ENCODE measurements at regions not wholly inside any gene's neighbourhood (a gene's known extent, or its start where the extent isn't known, plus 50 kb on each side); places are given as distances from the start of the nearest gene placed in this dataset.
"Not testable (repeated sequence)": the region's sequence is repeated elsewhere in the genome, so short reads cannot be mapped to it uniquely, and the experiment has no call there.

DNA sequence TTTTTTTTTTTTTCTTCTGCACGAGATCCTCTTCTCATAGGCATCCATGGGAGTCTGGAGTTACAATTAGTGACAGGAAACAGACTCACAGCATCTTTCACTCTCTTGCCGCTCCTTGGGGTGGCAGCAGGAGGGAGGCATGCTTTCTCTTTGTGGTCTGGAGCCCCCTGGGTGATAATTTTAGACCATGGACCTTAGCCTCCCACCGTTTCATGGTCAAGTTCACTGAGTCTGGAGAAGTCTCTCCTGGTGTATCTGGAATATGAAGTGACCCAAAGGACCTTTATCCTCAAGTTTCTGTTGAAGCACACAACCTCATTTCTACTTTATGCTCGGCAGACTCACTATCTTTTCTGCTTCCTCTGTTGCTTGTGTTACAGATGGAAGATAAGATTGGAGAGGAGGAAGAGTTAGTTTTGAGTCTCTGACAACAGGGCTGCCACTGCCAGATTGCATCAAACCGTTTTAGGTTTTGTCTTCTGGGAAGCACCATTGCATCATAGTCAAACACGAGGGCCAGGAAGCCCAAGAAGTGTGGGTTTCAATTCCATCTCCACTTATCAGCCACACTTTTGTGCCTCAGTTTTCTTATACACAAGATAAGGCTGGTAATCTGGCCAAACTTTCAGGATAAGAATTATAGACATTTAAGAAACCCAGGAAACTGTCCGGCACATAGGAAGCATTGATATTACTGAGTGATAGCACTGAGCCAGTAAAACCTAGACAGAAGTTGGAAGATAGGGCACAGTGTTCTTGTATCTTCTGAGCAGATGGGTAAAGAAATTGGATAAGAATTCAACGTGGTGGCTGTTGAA is 62.3 kb downstream of the ADCYAP1 start:
- no peak for DNase-seq (ENCODE audit: low spot score)
- Histone ChIP-seq H3K27ac (ENCODE audit: low read depth in 1 of 2, low read length in 2 of 2) (no peak overlapping the region), H3K9ac (ENCODE audit: low read depth in 1 of 2, low read length in 2 of 2) (no peak overlapping the region), H3K4me1 (ENCODE audit: control insufficient read depth in 4 of 4, insufficient read depth in 4 of 4, low read length in 3 of 4) (no peaks in the 10 kb centered on the region), H3K4me3 (ENCODE audit: low read depth in 1 of 3, low read length in 3 of 3) (no peak overlapping the region), H3K36me3 (ENCODE audit: control insufficient read depth in 4 of 4, insufficient read depth in 3 of 4, low read depth in 1 of 4, low read length in 3 of 4) (no peaks in the 10 kb centered on the region), H3K9me3 (ENCODE audit: control insufficient read depth in 4 of 4, low read length in 3 of 4) (no peaks in the 10 kb centered on the region), H3K27me3 (ENCODE audit: control insufficient read depth in 4 of 4, insufficient read depth in 4 of 4, low read length in 3 of 4) (peaks cover 0 to 7% (median 0%) of the 10 kb centered on the region in 4 donors)
- TF ChIP-seq, protein P1, sequence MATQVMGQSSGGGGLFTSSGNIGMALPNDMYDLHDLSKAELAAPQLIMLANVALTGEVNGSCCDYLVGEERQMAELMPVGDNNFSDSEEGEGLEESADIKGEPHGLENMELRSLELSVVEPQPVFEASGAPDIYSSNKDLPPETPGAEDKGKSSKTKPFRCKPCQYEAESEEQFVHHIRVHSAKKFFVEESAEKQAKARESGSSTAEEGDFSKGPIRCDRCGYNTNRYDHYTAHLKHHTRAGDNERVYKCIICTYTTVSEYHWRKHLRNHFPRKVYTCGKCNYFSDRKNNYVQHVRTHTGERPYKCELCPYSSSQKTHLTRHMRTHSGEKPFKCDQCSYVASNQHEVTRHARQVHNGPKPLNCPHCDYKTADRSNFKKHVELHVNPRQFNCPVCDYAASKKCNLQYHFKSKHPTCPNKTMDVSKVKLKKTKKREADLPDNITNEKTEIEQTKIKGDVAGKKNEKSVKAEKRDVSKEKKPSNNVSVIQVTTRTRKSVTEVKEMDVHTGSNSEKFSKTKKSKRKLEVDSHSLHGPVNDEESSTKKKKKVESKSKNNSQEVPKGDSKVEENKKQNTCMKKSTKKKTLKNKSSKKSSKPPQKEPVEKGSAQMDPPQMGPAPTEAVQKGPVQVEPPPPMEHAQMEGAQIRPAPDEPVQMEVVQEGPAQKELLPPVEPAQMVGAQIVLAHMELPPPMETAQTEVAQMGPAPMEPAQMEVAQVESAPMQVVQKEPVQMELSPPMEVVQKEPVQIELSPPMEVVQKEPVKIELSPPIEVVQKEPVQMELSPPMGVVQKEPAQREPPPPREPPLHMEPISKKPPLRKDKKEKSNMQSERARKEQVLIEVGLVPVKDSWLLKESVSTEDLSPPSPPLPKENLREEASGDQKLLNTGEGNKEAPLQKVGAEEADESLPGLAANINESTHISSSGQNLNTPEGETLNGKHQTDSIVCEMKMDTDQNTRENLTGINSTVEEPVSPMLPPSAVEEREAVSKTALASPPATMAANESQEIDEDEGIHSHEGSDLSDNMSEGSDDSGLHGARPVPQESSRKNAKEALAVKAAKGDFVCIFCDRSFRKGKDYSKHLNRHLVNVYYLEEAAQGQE (IDR thresholded peaks at IDR 0.05), result no peak
- 56% methylated on average over 8 of the region's 8 CpGs for WGBS

DNA sequence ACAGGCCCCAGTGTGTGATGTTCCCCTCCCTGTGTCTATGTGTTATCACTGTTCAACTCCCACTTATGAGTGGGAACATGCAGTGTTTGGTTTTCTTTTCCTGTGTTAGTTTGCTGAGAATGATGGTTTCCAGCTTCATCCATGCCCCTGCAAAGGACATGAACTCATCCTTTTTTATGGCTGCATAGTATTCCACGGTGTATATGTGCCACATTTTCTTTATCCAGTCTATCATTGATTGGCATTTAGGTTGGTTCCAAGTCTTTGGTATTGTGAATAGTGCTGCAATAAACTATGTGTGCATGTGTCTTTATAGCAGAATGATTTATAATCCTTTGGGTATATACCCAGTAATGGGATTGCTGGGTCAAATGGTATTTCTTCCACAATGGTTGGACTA is 64.2 kb downstream of the ADCYAP1 start:
- WGBS, result 81% methylated on average over 1 of the region's 1 CpG
- not testable (repeated sequence) for H3K9ac ChIP-seq (ENCODE audit: low read depth in 1 of 2, low read length in 2 of 2); H3K27ac ChIP-seq (ENCODE audit: low read depth in 1 of 2, low read length in 2 of 2); DNase-seq (ENCODE audit: low spot score); H3K27me3 ChIP-seq (ENCODE audit: control insufficient read depth in 4 of 4, insufficient read depth in 4 of 4, low read length in 3 of 4); H3K4me3 ChIP-seq (ENCODE audit: low read depth in 1 of 3, low read length in 3 of 3); H3K36me3 ChIP-seq (ENCODE audit: control insufficient read depth in 4 of 4, insufficient read depth in 3 of 4, low read depth in 1 of 4, low read length in 3 of 4); H3K9me3 ChIP-seq (ENCODE audit: control insufficient read depth in 4 of 4, low read length in 3 of 4); H3K4me1 ChIP-seq (ENCODE audit: control insufficient read depth in 4 of 4, insufficient read depth in 4 of 4, low read length in 3 of 4)

DNA sequence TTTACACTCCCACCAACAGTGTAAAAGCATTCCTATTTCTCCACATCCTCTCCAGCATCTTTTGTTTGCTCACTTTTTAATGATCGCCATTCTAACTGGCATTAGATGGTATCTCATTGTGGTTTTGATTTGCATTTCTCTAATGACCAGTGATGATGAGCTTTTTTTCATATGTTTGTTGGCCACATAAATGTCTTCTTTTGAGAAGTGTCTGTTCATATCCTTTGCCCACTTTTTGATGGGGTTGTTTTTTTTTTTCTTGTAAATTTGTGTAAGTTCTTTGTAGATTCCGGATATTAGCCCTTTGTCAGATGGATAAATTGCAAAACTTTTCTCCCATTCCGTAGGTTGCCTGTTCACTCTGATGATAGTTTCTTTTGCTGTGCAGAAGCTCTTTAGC is 64.6 kb downstream of the ADCYAP1 start:
- WGBS, result 77% methylated on average over 3 of the region's 3 CpGs
- not testable (repeated sequence) for H3K4me1 ChIP-seq (ENCODE audit: control insufficient read depth in 4 of 4, insufficient read depth in 4 of 4, low read length in 3 of 4); H3K27me3 ChIP-seq (ENCODE audit: control insufficient read depth in 4 of 4, insufficient read depth in 4 of 4, low read length in 3 of 4); H3K27ac ChIP-seq (ENCODE audit: low read depth in 1 of 2, low read length in 2 of 2); H3K36me3 ChIP-seq (ENCODE audit: control insufficient read depth in 4 of 4, insufficient read depth in 3 of 4, low read depth in 1 of 4, low read length in 3 of 4); H3K9me3 ChIP-seq (ENCODE audit: control insufficient read depth in 4 of 4, low read length in 3 of 4); H3K9ac ChIP-seq (ENCODE audit: low read depth in 1 of 2, low read length in 2 of 2); H3K4me3 ChIP-seq (ENCODE audit: low read depth in 1 of 3, low read length in 3 of 3); DNase-seq (ENCODE audit: low spot score)

DNA sequence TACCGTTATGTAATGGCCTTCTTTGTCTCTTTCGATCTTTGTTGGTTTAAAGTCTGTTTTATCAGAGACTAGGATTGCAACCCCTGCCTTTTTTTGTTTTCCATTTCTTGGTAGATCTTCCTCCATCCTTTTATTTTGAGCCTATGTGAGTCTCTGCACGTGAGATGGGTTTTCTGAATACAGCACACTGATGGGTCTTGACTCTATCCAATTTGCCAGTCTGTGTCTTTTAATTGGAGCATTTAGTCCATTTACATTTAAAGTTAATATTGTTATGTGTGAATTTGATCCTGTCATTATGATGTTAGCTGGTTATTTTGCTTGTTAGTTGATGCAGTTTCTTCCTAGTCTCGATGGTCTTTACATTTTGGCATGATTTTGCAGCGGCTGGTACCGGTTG is 69.9 kb downstream of the ADCYAP1 start:
- not testable (repeated sequence) for DNase-seq (ENCODE audit: low spot score); H3K4me3 ChIP-seq (ENCODE audit: low read depth in 1 of 3, low read length in 3 of 3); H3K9me3 ChIP-seq (ENCODE audit: control insufficient read depth in 4 of 4, low read length in 3 of 4); H3K36me3 ChIP-seq (ENCODE audit: control insufficient read depth in 4 of 4, insufficient read depth in 3 of 4, low read depth in 1 of 4, low read length in 3 of 4); H3K9ac ChIP-seq (ENCODE audit: low read depth in 1 of 2, low read length in 2 of 2); H3K27ac ChIP-seq (ENCODE audit: low read depth in 1 of 2, low read length in 2 of 2); H3K4me1 ChIP-seq (ENCODE audit: control insufficient read depth in 4 of 4, insufficient read depth in 4 of 4, low read length in 3 of 4); H3K27me3 ChIP-seq (ENCODE audit: control insufficient read depth in 4 of 4, insufficient read depth in 4 of 4, low read length in 3 of 4)
- WGBS, result 80% methylated on average over 3 of the region's 6 CpGs

DNA sequence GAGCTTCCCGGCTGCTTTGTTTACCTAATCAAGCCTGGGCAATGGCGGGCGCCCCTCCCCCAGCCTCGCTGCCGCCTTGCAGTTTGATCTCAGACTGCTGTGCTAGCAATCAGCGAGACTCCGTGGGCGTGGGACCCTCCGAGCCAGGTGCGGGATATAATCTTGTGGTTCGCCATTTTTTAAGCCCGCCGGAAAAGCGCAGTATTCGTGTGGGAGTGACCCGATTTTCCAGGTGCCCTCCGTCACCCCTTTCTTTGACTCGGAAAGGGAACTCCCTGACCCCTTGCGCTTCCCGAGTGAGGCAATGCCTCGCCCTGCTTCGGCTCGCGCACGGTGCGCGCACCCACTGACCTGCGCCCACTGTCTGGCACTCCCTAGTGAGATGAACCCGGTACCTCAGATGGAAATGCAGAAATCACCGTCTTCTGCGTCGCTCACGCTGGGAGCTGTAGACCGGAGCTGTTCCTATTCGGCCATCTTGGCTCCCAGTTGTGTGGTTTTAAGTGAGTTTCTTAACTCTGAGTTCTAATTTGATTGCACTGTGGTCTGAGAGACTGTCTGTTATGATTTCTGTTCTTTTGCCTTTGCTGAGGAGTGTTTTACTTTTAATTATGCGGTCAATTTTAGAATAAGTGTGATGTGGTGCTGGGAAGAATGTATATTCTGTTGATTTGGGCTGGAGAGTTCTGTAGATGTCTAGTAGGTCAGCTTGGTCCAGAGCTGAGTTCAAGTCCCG is 71.9 kb downstream of the ADCYAP1 start:
- H3K27ac ChIP-seq (ENCODE audit: low read depth in 1 of 2, low read length in 2 of 2); DNase-seq (ENCODE audit: low spot score); H3K9me3 ChIP-seq (ENCODE audit: control insufficient read depth in 4 of 4, low read length in 3 of 4); H3K4me1 ChIP-seq (ENCODE audit: control insufficient read depth in 4 of 4, insufficient read depth in 4 of 4, low read length in 3 of 4); H3K27me3 ChIP-seq (ENCODE audit: control insufficient read depth in 4 of 4, insufficient read depth in 4 of 4, low read length in 3 of 4); H3K4me3 ChIP-seq (ENCODE audit: low read depth in 1 of 3, low read length in 3 of 3); H3K9ac ChIP-seq (ENCODE audit: low read depth in 1 of 2, low read length in 2 of 2); H3K36me3 ChIP-seq (ENCODE audit: control insufficient read depth in 4 of 4, insufficient read depth in 3 of 4, low read depth in 1 of 4, low read length in 3 of 4): not testable (repeated sequence)
- 67% methylated on average over 21 of the region's 37 CpGs for WGBS

DNA sequence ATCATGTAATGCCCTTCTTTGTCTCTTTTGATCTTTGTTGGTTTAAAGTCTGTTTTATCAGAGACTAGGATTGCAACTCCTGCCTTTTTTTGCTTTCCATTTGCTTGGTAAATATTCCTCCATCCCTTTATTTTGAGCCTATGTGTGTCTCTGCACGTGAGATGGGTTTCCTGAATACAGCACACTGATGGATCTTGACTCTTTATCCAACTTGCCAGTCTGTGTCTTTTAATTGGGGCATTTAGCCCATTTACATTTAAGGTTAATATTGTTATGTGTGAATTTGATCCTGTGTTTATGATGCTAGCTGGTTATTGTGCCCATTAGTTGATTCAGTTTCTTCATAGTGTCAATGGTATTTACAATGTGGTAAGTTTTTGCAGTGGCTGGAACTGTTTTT is 72.7 kb downstream of the ADCYAP1 start:
- not testable (repeated sequence) for H3K36me3 ChIP-seq (ENCODE audit: control insufficient read depth in 4 of 4, insufficient read depth in 3 of 4, low read depth in 1 of 4, low read length in 3 of 4); H3K27me3 ChIP-seq (ENCODE audit: control insufficient read depth in 4 of 4, insufficient read depth in 4 of 4, low read length in 3 of 4); H3K4me1 ChIP-seq (ENCODE audit: control insufficient read depth in 4 of 4, insufficient read depth in 4 of 4, low read length in 3 of 4); H3K4me3 ChIP-seq (ENCODE audit: low read depth in 1 of 3, low read length in 3 of 3); H3K27ac ChIP-seq (ENCODE audit: low read depth in 1 of 2, low read length in 2 of 2); H3K9me3 ChIP-seq (ENCODE audit: control insufficient read depth in 4 of 4, low read length in 3 of 4); H3K9ac ChIP-seq (ENCODE audit: low read depth in 1 of 2, low read length in 2 of 2); DNase-seq (ENCODE audit: low spot score)
- whole genome bisulfite sequencing, result 60% methylated on average over 1 of the region's 1 CpG

DNA sequence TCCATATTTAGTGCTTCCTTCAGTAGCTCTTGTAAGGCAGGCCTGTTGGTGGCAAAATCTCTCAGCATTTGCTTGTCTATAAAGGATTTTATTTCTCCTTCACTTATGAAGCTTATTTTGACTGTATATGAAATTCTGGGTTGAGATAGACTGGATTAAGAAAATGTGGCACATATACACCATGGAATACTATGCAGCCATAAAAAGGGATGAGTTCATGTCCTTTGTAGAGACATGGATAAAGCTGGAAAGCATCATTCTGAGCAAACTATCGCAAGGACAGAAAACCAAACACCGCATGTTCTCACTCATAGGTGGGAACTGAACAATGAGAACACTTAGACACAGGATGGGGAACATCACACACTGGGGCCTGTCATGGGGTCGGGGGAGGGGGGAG is 73.1 kb downstream of the ADCYAP1 start:
- DNase-seq (ENCODE audit: low spot score); H3K27me3 ChIP-seq (ENCODE audit: control insufficient read depth in 4 of 4, insufficient read depth in 4 of 4, low read length in 3 of 4); H3K27ac ChIP-seq (ENCODE audit: low read depth in 1 of 2, low read length in 2 of 2); H3K9me3 ChIP-seq (ENCODE audit: control insufficient read depth in 4 of 4, low read length in 3 of 4); H3K4me1 ChIP-seq (ENCODE audit: control insufficient read depth in 4 of 4, insufficient read depth in 4 of 4, low read length in 3 of 4); H3K36me3 ChIP-seq (ENCODE audit: control insufficient read depth in 4 of 4, insufficient read depth in 3 of 4, low read depth in 1 of 4, low read length in 3 of 4); H3K4me3 ChIP-seq (ENCODE audit: low read depth in 1 of 3, low read length in 3 of 3); H3K9ac ChIP-seq (ENCODE audit: low read depth in 1 of 2, low read length in 2 of 2): not testable (repeated sequence)
- WGBS, result 78% methylated on average over 3 of the region's 3 CpGs
